Tibial nerve (tissue), 4 donors: ENCODE measurements at regions not wholly inside any gene's neighbourhood (a gene's known extent, or its start where the extent isn't known, plus 50 kb on each side); places are given as distances from the start of the nearest gene placed in this dataset.

Experiments
- DNase-seq, 2 donors: peaks; one replicate each; pipeline ENCODE4 v3.0.0-alpha.2; 2019; ENCODE audit warnings: low spot score in 2 of 2
- H3K27ac ChIP-seq, 4 donors: fragments of 200-600 bp; sonication (generic) in 3 of 4; one replicate each; pipeline ENCODE4 v1.5.1; 2017 to 2019; ENCODE audit warnings: mild to moderate bottlenecking in 1 of 4
- H3K27me3 ChIP-seq, 2 donors: fragments of 200-600 bp; sonication (generic) in 1 of 2; one replicate each; pipeline versions ENCODE4 v1.5.1 to v1.6.0; 2017 to 2019
- H3K36me3 ChIP-seq, 3 donors: fragments of 200-600 bp; sonication (generic); one replicate each; pipeline ENCODE4 v1.5.1; 2018 to 2019
- H3K4me1 ChIP-seq, 4 donors: fragments of 200-600 bp; sonication (generic) in 3 of 4; one replicate each; pipeline ENCODE4 v1.5.1; 2017 to 2019
- H3K4me3 ChIP-seq, 4 donors: fragments of 200-600 bp; sonication (generic) in 3 of 4; one replicate each; pipeline ENCODE4 v1.5.1; 2017 to 2019; ENCODE audit warnings: mild to moderate bottlenecking in 1 of 4, moderate library complexity in 1 of 4
- H3K9me3 ChIP-seq, 4 donors: fragments of 200-600 bp; sonication (generic) in 3 of 4; one replicate each; pipeline ENCODE4 v1.5.1; 2017 to 2019
- EP300 ChIP-seq, 2 donors: sonication (generic); formaldehyde crosslinking; IDR thresholded peaks; one replicate each; pipeline ENCODE4 v1.6.1; 2017; ENCODE audit warnings: antibody characterized with exemption in 2 of 2, mild to moderate bottlenecking in 1 of 2
- POLR2A ChIP-seq, 2 donors: fragments of 450-650 bp; IDR thresholded peaks; one replicate each; pipeline ENCODE4 v1.6.1; 2017; ENCODE audit warnings: antibody characterized with exemption in 2 of 2, mild to moderate bottlenecking in 2 of 2, moderate library complexity in 2 of 2
- WGBS, 2 donors: methylation state at CpG; one replicate each; pipeline ENCODE4 v1.1.5; 2018; 5-methylcytosine and 5-hydroxymethylcytosine counted together
- TF ChIP-seq, protein P1 (sequence below), 5 experiments: fragments of 200-600 bp in 3 of 5; fragments of 450-650 bp in 2 of 5; sonication (generic) in 3 of 5; IDR thresholded peaks; one replicate each; pipeline ENCODE4 v1.5.1; 2016 to 2019; ENCODE audit warnings: antibody characterized with exemption in 5 of 5, mild to moderate bottlenecking in 3 of 5, moderate library complexity in 2 of 5

DNA sequence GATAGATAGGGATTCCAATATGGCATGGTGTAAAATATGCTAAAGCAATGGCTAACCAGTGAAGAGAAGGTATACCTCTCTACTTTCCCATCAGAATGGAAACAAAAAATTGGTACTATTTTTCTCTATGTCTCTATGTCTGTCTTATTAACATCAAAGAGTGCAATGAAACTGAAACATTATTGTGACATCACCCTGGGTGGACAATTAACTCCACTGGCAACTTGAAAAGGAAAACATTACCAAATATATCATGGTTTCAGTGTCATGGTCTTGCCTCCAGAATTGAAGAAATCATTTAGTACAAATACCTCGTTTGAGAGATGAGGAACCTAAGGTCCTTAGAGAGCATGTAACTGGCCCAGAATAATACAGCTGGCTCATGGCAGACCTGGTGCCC lies 1132.5 kb upstream of the MAP3K7 start:
- Histone ChIP-seq H3K27me3 (no peaks in the 10 kb centered on the region), H3K4me3 (no peak overlapping the region), H3K27ac (no peak overlapping the region), H3K36me3 (no peaks in the 10 kb centered on the region), H3K9me3 (no peaks in the 10 kb centered on the region), H3K4me1 (no peaks in the 10 kb centered on the region)
- TF ChIP-seq EP300 (IDR thresholded peaks at IDR 0.05) (no peak), POLR2A (IDR thresholded peaks at IDR 0.05) (no peak)
- TF ChIP-seq, protein P1, sequence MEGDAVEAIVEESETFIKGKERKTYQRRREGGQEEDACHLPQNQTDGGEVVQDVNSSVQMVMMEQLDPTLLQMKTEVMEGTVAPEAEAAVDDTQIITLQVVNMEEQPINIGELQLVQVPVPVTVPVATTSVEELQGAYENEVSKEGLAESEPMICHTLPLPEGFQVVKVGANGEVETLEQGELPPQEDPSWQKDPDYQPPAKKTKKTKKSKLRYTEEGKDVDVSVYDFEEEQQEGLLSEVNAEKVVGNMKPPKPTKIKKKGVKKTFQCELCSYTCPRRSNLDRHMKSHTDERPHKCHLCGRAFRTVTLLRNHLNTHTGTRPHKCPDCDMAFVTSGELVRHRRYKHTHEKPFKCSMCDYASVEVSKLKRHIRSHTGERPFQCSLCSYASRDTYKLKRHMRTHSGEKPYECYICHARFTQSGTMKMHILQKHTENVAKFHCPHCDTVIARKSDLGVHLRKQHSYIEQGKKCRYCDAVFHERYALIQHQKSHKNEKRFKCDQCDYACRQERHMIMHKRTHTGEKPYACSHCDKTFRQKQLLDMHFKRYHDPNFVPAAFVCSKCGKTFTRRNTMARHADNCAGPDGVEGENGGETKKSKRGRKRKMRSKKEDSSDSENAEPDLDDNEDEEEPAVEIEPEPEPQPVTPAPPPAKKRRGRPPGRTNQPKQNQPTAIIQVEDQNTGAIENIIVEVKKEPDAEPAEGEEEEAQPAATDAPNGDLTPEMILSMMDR (IDR thresholded peaks at IDR 0.05): no peak
- WGBS, 2 donors: 31 to 43% methylated on average over 1 of the region's 1 CpG
- no peak for DNase-seq

- Histone ChIP-seq H3K27ac (no peak overlapping the region), H3K4me3 (no peak overlapping the region), H3K4me1 (no peaks in the 10 kb centered on the region), H3K9me3 (no peaks in the 10 kb centered on the region), H3K36me3 (no peaks in the 10 kb centered on the region), H3K27me3 (no peaks in the 10 kb centered on the region)
- TF ChIP-seq EP300 (IDR thresholded peaks at IDR 0.05) (no peak), POLR2A (IDR thresholded peaks at IDR 0.05) (no peak)
- TF ChIP-seq, protein P1 (IDR thresholded peaks at IDR 0.05): no peak
- DNase-seq: no peak
- 58 to 73% methylated on average over 2 of the region's 2 CpGs for WGBS, 2 donors
Observed at GRCh38 chr6:91718198-91718597, 1131.3 kb upstream of the MAP3K7 start.

DNA sequence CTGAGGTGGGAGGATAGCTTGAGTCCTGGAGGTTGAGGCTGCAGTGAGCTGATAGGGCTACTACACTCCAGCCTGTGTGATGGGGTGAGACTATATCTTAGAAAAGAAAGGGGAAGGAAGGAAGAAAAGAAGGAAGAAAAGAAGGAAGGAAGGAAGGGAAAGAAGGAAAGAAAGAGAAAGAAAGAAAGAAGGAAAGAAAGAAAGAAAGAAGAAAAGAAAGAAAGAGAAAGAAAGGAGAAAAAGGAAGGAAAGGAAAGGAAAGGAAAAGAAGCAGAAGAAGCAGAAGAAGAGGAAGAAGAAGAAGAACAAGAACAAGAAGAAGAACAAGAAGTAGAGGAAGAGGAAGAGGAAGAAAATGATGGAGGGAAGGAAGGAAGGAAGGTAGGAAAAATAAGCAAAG lies 1130.2 kb upstream of the MAP3K7 start:
- Histone ChIP-seq H3K27ac (no peak overlapping the region), H3K36me3 (no peaks in the 10 kb centered on the region)
- DNase-seq: no peak

GRCh38 chr6:91716361-91716760 lies 1129.5 kb upstream of the MAP3K7 start:
- 92 to 94% methylated on average over 3 of the region's 3 CpGs for WGBS, 2 donors
- no peak for DNase-seq
- Histone ChIP-seq H3K27me3 (no peaks in the 10 kb centered on the region), H3K9me3 (no peaks in the 10 kb centered on the region), H3K4me3 (no peak overlapping the region), H3K36me3 (no peaks in the 10 kb centered on the region), H3K27ac (no peak overlapping the region), H3K4me1 (no peaks in the 10 kb centered on the region)
- TF ChIP-seq, protein P1 (IDR thresholded peaks at IDR 0.05): no peak
- TF ChIP-seq EP300 (IDR thresholded peaks at IDR 0.05) (no peak), POLR2A (IDR thresholded peaks at IDR 0.05) (no peak)

More for the DNA sequence above, 1130.2 kb upstream of the MAP3K7 start:
- no peak overlapping the region for H3K4me3 ChIP-seq
- no peaks in the 10 kb centered on the region for H3K9me3 ChIP-seq
- H3K27me3 ChIP-seq: no peaks in the 10 kb centered on the region
- TF ChIP-seq EP300 (IDR thresholded peaks at IDR 0.05): no peak
- TF ChIP-seq, protein P1 (IDR thresholded peaks at IDR 0.05): no peak
- TF ChIP-seq POLR2A (IDR thresholded peaks at IDR 0.05): no peak
- H3K4me1 ChIP-seq: no peaks in the 10 kb centered on the region

GRCh38 chr6:91715171-91715805 lies 1128.4 kb upstream of the MAP3K7 start:
- 92 to 94% methylated on average over 11 of the region's 11 CpGs for WGBS, 2 donors
- Histone ChIP-seq H3K4me3 (no peak overlapping the region), H3K4me1 (no peaks in the 10 kb centered on the region), H3K9me3 (no peaks in the 10 kb centered on the region), H3K27me3 (no peaks in the 10 kb centered on the region), H3K36me3 (no peaks in the 10 kb centered on the region), H3K27ac (no peak overlapping the region)
- no peak for DNase-seq
- TF ChIP-seq EP300 (IDR thresholded peaks at IDR 0.05) (no peak), POLR2A (IDR thresholded peaks at IDR 0.05) (no peak)
- TF ChIP-seq, protein P1 (IDR thresholded peaks at IDR 0.05): no peak
